HCT116 (cell line): ENCODE measurements at regions not wholly inside any gene's neighbourhood (a gene's known extent, or its start where the extent isn't known, plus 50 kb on each side); places are given as distances from the start of the nearest gene placed in this dataset.

Experiments used
- ATAC-seq: fragments of 200-7000 bp; cut with Tn5 transposase; 2 replicates; pipeline ENCODE4 v1.9.1; 2020; ENCODE audit warnings: mild to moderate bottlenecking, moderate library complexity
- BruUV-seq: library from RNA; stranded (reverse); fragments of 400-500 nt; replicated peaks from 2 replicates; lab custom pipeline; 2021; lab: Mats Ljungman, UMichigan
- CTCF ChIA-PET: fragments of 300-600 bp; sonication (Branson Sonifier 250); formaldehyde crosslinking; loops from one replicate; lab custom pipeline; 2021; ENCODE audit warnings: antibody characterized with exemption; lab: Charles Lee
- POLR2A ChIA-PET: fragments of 300-600, 350-600 bp; sonication (Branson Sonifier 250); formaldehyde crosslinking; loops from one replicate; lab custom pipeline; 2021; ENCODE audit warnings: antibody characterized with exemption; lab: Charles Lee
- RAD21 ChIA-PET, 2 experiments: fragments of 300-600 bp; sonication (Branson Sonifier 250); formaldehyde crosslinking; loops; one replicate each; lab custom pipeline; 2023; ENCODE audit warnings: low total read pairs in 2 of 2; ENCODE audit not compliant: uncharacterized antibody in 2 of 2, unreplicated experiment in 2 of 2, low non-redundant PET in 1 of 2; lab: Charles Lee
- DNase-seq: peaks from one replicate; pipeline ENCODE4 v3.0.0-alpha.2; 2010; ENCODE audit warnings: low read depth, low spot score
- H2AFZ ChIP-seq: fragments of 200-600 bp; shearing (Covaris generic), sonication (generic); 2 replicates; pipeline ENCODE4 v1.6.1; 2017; ENCODE audit warnings: low read depth, mixed run types, mixed read lengths, antibody characterized with exemption, low read length; ENCODE audit not compliant: poor library complexity, severe bottlenecking
- H3K27ac ChIP-seq: 2 replicates; pipeline ENCODE4 v1.5.1; 2012; ENCODE audit warnings: low read depth, low read length
- H3K27me3 ChIP-seq: fragments of 200-600 bp; sonication (generic); 2 replicates; pipeline ENCODE4 v1.6.1; 2016; ENCODE audit warnings: mixed run types, low read length, mixed read lengths; ENCODE audit not compliant: insufficient read depth
- H3K36me3 ChIP-seq, 2 experiments: fragments of 200-500 bp in 1 of 2; fragments of 200-600 bp in 1 of 2; sonication (Bioruptor generic) in 1 of 2; sonication (generic) in 1 of 2; 2 replicates each; pipeline versions ENCODE4 v1.5.1 to v1.6.1; 2014 to 2016; ENCODE audit warnings: low read length in 2 of 2, inconsistent platforms in 1 of 2, mixed read lengths in 1 of 2, mixed run types in 1 of 2; ENCODE audit not compliant: insufficient read depth in 2 of 2, control insufficient read depth in 1 of 2
- H3K4me1 ChIP-seq, 2 experiments: fragments of 200-600 bp in 1 of 2; sonication (generic) in 1 of 2; 2 replicates each; pipeline versions ENCODE4 v1.5.1 to v1.6.1; 2012 to 2017; ENCODE audit warnings: low read length in 2 of 2, inconsistent platforms in 1 of 2, mild to moderate bottlenecking in 1 of 2, mixed read lengths in 1 of 2, mixed run types in 1 of 2, moderate library complexity in 1 of 2; ENCODE audit not compliant: insufficient read depth in 2 of 2, control insufficient read depth in 1 of 2
- H3K4me2 ChIP-seq: fragments of 200-600 bp; sonication (generic); 2 replicates; pipeline ENCODE4 v1.6.1; 2017; ENCODE audit warnings: mixed run types, low read length, mixed read lengths
- H3K4me3 ChIP-seq, 2 experiments: fragments of 200-600 bp in 1 of 2; sonication (generic) in 1 of 2; replicated peaks in 1 of 2; 2 replicates each; pipeline ENCODE4 v1.5.1; 2011 to 2016; ENCODE audit warnings: low read length in 2 of 2, control low read depth in 1 of 2, low read depth in 1 of 2, mild to moderate bottlenecking in 1 of 2, mixed read lengths in 1 of 2, mixed run types in 1 of 2
- H3K79me2 ChIP-seq: fragments of 200-600 bp; sonication (generic); 2 replicates; pipeline ENCODE4 v1.6.1; 2017; ENCODE audit warnings: mild to moderate bottlenecking, mixed run types, low read length, moderate library complexity, mixed read lengths; ENCODE audit not compliant: insufficient read depth
- H3K9ac ChIP-seq: fragments of 200-600 bp; sonication (generic); 2 replicates; pipeline ENCODE4 v1.6.1; 2016; ENCODE audit warnings: low read length, mixed read lengths
- H3K9me2 ChIP-seq: fragments of 200-600 bp; sonication (generic), shearing (Covaris generic); 2 replicates; pipeline ENCODE4 v1.6.1; 2017; ENCODE audit warnings: mixed run types, mild to moderate bottlenecking, moderate library complexity; ENCODE audit not compliant: insufficient read depth
- H3K9me3 ChIP-seq, 2 experiments: fragments of 200-500 bp in 1 of 2; fragments of 200-600 bp in 1 of 2; sonication (Bioruptor generic) in 1 of 2; sonication (generic) in 1 of 2; 2 replicates each; pipeline ENCODE4 v1.6.1; 2014 to 2017; ENCODE audit warnings: low read length in 2 of 2, mixed read lengths in 2 of 2, inconsistent platforms in 1 of 2, low read depth in 1 of 2, mild to moderate bottlenecking in 1 of 2, mixed run types in 1 of 2, moderate library complexity in 1 of 2; ENCODE audit not compliant: control insufficient read depth in 1 of 2, insufficient read depth in 1 of 2
- H4K20me1 ChIP-seq: fragments of 200-600 bp; sonication (generic), shearing (Covaris generic); 2 replicates; pipeline ENCODE4 v1.6.1; 2017; ENCODE audit warnings: mixed run types, mild to moderate bottlenecking, moderate library complexity; ENCODE audit not compliant: insufficient read depth
- CBX3 ChIP-seq: IDR thresholded peaks from 2 replicates; pipeline ENCODE4 v1.6.1; 2012; ENCODE audit warnings: low read depth
- CEBPB ChIP-seq: IDR thresholded peaks from 2 replicates; pipeline ENCODE4 v1.6.1; 2012; ENCODE audit warnings: low read depth
- EGR1 ChIP-seq: IDR thresholded peaks from 2 replicates; pipeline ENCODE4 v1.6.1; 2012; ENCODE audit warnings: low read depth
- ELF1 ChIP-seq: IDR thresholded peaks from 2 replicates; pipeline ENCODE4 v1.6.1; 2012; ENCODE audit warnings: low read depth, borderline replicate concordance
- EZH2 ChIP-seq: fragments of 200-600 bp; sonication (generic); IDR thresholded peaks from 2 replicates; pipeline ENCODE4 v1.6.1; 2017; ENCODE audit warnings: antibody characterized with exemption, mixed run types
- EZH2phosphoT487 ChIP-seq: fragments of 200-600 bp; IDR thresholded peaks from 2 replicates; pipeline ENCODE4 v1.6.1; 2018; ENCODE audit warnings: antibody characterized with exemption, borderline replicate concordance
- FOSL1 ChIP-seq: IDR thresholded peaks from 2 replicates; pipeline ENCODE4 v1.6.1; 2012; ENCODE audit warnings: low read depth
- JUND ChIP-seq: IDR thresholded peaks from 2 replicates; pipeline ENCODE4 v1.6.1; 2012
- POLR2A ChIP-seq: IDR thresholded peaks from 2 replicates; pipeline ENCODE4 v1.7.0; 2011; ENCODE audit warnings: borderline replicate concordance; ENCODE audit not compliant: insufficient read depth, insufficient read length; ENCODE audit errors: extremely low read depth
- POLR2AphosphoS5 ChIP-seq: IDR thresholded peaks from 2 replicates; pipeline ENCODE4 v1.6.1; 2011; ENCODE audit warnings: mild to moderate bottlenecking, low read depth, low read length, moderate library complexity
- RAD21 ChIP-seq: IDR thresholded peaks from 2 replicates; pipeline ENCODE4 v1.6.1; 2012; ENCODE audit warnings: low read depth, mild to moderate bottlenecking
- SIN3A ChIP-seq: IDR thresholded peaks from 2 replicates; pipeline ENCODE4 v1.6.1; 2012; ENCODE audit warnings: low read depth
- SP1 ChIP-seq: IDR thresholded peaks from 2 replicates; pipeline ENCODE4 v1.6.1; 2012; ENCODE audit warnings: low read depth
- SRF ChIP-seq: IDR thresholded peaks from 2 replicates; pipeline ENCODE4 v1.6.1; 2012; ENCODE audit warnings: low read depth
- TCF7L2 ChIP-seq: IDR thresholded peaks from 2 replicates; pipeline ENCODE4 v1.7.0; 2011; ENCODE audit warnings: borderline replicate concordance, inconsistent platforms; ENCODE audit not compliant: insufficient read depth, insufficient read length; ENCODE audit errors: extremely low read depth
- ZFX ChIP-seq: fragments of 450-650 bp; IDR thresholded peaks from 2 replicates; pipeline ENCODE4 v1.6.1; 2017
- ZNF274 ChIP-seq: fragments of 200-500 bp; sonication (Bioruptor generic); IDR thresholded peaks from 2 replicates; pipeline ENCODE4 v1.6.1; 2014; ENCODE audit warnings: mild to moderate bottlenecking, low read depth, low read length, inconsistent platforms
- intact Hi-C: fragments of 100-400 bp; cut with micrococcal nuclease; formaldehyde crosslinking; loops from 2 replicates; pipeline ENCODE4 v1.10.0; 2022
- TF ChIP-seq, protein P1 (sequence below): IDR thresholded peaks from 2 replicates; pipeline ENCODE4 v1.6.1; 2012; ENCODE audit warnings: low read depth
- TF ChIP-seq, protein P2 (sequence below): IDR thresholded peaks from 2 replicates; pipeline ENCODE4 v1.6.1; 2012
- TF ChIP-seq, protein P3 (sequence below): IDR thresholded peaks from 2 replicates; pipeline ENCODE4 v1.6.1; 2011; ENCODE audit warnings: mild to moderate bottlenecking, low read length, moderate library complexity; ENCODE audit not compliant: insufficient replicate concordance; ENCODE audit errors: extremely low read depth

DNA sequence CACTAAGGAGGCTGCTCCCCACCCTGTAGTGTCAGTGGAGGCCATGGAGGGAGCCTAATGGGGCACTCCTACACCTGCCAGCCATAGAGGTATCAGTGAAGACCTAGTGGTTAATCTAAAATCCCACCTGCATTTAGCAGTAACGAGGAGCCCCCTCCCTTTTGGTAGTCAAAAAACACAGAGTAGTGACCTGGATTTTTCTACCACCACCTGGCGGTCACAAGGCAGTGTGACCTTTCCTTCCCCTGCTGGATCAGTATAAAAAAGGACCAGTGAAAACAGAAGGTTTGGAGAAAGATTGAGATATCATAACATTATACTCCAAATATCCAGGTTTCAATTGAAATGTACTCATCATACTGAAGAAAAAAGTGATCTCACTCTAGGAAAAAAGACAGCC, 241.2 kb downstream of the PYDC2 start:
- BruUV-seq = no TSS peak

More for the DNA sequence above, 241.2 kb downstream of the PYDC2 start:
- TF ChIP-seq TCF7L2 = no peak
- TF ChIP-seq, protein P1, sequence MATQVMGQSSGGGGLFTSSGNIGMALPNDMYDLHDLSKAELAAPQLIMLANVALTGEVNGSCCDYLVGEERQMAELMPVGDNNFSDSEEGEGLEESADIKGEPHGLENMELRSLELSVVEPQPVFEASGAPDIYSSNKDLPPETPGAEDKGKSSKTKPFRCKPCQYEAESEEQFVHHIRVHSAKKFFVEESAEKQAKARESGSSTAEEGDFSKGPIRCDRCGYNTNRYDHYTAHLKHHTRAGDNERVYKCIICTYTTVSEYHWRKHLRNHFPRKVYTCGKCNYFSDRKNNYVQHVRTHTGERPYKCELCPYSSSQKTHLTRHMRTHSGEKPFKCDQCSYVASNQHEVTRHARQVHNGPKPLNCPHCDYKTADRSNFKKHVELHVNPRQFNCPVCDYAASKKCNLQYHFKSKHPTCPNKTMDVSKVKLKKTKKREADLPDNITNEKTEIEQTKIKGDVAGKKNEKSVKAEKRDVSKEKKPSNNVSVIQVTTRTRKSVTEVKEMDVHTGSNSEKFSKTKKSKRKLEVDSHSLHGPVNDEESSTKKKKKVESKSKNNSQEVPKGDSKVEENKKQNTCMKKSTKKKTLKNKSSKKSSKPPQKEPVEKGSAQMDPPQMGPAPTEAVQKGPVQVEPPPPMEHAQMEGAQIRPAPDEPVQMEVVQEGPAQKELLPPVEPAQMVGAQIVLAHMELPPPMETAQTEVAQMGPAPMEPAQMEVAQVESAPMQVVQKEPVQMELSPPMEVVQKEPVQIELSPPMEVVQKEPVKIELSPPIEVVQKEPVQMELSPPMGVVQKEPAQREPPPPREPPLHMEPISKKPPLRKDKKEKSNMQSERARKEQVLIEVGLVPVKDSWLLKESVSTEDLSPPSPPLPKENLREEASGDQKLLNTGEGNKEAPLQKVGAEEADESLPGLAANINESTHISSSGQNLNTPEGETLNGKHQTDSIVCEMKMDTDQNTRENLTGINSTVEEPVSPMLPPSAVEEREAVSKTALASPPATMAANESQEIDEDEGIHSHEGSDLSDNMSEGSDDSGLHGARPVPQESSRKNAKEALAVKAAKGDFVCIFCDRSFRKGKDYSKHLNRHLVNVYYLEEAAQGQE = no peak
- no peak for TF ChIP-seq EZH2phosphoT487
- TF ChIP-seq SRF = no peak
- TF ChIP-seq RAD21 = no peak
- no peak for TF ChIP-seq CEBPB
- TF ChIP-seq POLR2AphosphoS5 = no peak
- TF ChIP-seq, protein P2, sequence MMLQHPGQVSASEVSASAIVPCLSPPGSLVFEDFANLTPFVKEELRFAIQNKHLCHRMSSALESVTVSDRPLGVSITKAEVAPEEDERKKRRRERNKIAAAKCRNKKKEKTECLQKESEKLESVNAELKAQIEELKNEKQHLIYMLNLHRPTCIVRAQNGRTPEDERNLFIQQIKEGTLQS = no peak
- no peak for TF ChIP-seq ZNF274
- no peak for TF ChIP-seq JUND
- TF ChIP-seq SIN3A = no peak
- TF ChIP-seq, protein P3, sequence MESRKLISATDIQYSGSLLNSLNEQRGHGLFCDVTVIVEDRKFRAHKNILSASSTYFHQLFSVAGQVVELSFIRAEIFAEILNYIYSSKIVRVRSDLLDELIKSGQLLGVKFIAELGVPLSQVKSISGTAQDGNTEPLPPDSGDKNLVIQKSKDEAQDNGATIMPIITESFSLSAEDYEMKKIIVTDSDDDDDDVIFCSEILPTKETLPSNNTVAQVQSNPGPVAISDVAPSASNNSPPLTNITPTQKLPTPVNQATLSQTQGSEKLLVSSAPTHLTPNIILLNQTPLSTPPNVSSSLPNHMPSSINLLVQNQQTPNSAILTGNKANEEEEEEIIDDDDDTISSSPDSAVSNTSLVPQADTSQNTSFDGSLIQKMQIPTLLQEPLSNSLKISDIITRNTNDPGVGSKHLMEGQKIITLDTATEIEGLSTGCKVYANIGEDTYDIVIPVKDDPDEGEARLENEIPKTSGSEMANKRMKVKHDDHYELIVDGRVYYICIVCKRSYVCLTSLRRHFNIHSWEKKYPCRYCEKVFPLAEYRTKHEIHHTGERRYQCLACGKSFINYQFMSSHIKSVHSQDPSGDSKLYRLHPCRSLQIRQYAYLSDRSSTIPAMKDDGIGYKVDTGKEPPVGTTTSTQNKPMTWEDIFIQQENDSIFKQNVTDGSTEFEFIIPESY = no peak
- TF ChIP-seq EGR1 = no peak
- TF ChIP-seq FOSL1 = no peak
- no peak for TF ChIP-seq POLR2A
- no peak for TF ChIP-seq SP1
- no peak for TF ChIP-seq ZFX
- no peak for TF ChIP-seq ELF1
- TF ChIP-seq CBX3 = no peak
- no peak for TF ChIP-seq EZH2
- H3K9ac ChIP-seq = no peak overlapping the region
- H3K27me3 ChIP-seq = no peaks in the 10 kb centered on the region
- ChIA-PET POLR2A (no interaction called here), RAD21 (no interaction called here), CTCF (no interaction called here)
- intact Hi-C loops = no loop called here
- H3K9me3 ChIP-seq = no peaks in the 10 kb centered on the region
- H3K9me2 ChIP-seq = no peaks in the 10 kb centered on the region
- DNase-seq = no peak
- H4K20me1 ChIP-seq = no peaks in the 10 kb centered on the region
- no peaks in the 10 kb centered on the region for H3K79me2 ChIP-seq
- no peak overlapping the region for H3K4me2 ChIP-seq
- no peak overlapping the region for H2AFZ ChIP-seq
- H3K36me3 ChIP-seq = no peaks in the 10 kb centered on the region
- no peak overlapping the region for H3K27ac ChIP-seq
- no peak for ATAC-seq
- no peak overlapping the region for H3K4me3 ChIP-seq
- H3K4me1 ChIP-seq = no peaks in the 10 kb centered on the region
